ENCODE measurements at regions not wholly inside any gene's neighbourhood (a gene's known extent, or its start where the extent isn't known, plus 50 kb on each side); places are given as distances from the start of the nearest gene placed in this dataset.

- TF ChIP-seq TOE1 (IDR thresholded peaks at IDR 0.05; ENCODE audit: borderline replicate concordance) (0 out of 2 replicates have a peak, but pooled peaks have one; percentile 59), TOE1 (CRISPR knock-in tag; IDR thresholded peaks at IDR 0.05; ENCODE audit: borderline replicate concordance, low read depth) (no peak), SP2 (IDR thresholded peaks at IDR 0.05; ENCODE audit: extremely low read depth, low read depth, low read length, poor library complexity, severe bottlenecking) (no peak), CBX3 (IDR thresholded peaks at IDR 0.05; ENCODE audit: borderline replicate concordance in 1 of 2, low read length in 2 of 2) (peak in 1 of 2 experiments; percentile 57; a peak in 2 of 3 replicates), ARID1B (IDR thresholded peaks at IDR 0.05) (peak; percentile 91), MITF (IDR thresholded peaks at IDR 0.05) (peak; percentile 10), THRA (IDR thresholded peaks at IDR 0.05) (no peak), FOXP4 (CRISPR knock-in tag; IDR thresholded peaks at IDR 0.05; ENCODE audit: borderline replicate concordance) (no peak), CXXC5 (CRISPR knock-in tag; IDR thresholded peaks at IDR 0.05) (peak; percentile 61), POLR2AphosphoS5 (IDR thresholded peaks at IDR 0.05; ENCODE audit: control insufficient read depth, insufficient read depth, low read depth, low read length) (0 out of 2 replicates have a peak, but pooled peaks have one; percentile 21), SMAD3 (CRISPR knock-in tag; conservative IDR thresholded peaks at IDR 0.05) (peak; percentile 3; the same call in 1 of the 2 replicates), LEF1 (IDR thresholded peaks at IDR 0.05) (peak; percentile 87), GTF2B (IDR thresholded peaks at IDR 0.05; ENCODE audit: extremely low read depth, insufficient read length) (no peak)
Observed at GRCh38 chr6:4687989-4688947, 87.9 kb upstream of the CDYL start (continued).

Data from K562 (cell line).